ENCODE measurements at regions not wholly inside any gene's neighbourhood (a gene's known extent, or its start where the extent isn't known, plus 50 kb on each side); places are given as distances from the start of the nearest gene placed in this dataset.
"Not testable (repeated sequence)": the region's sequence is repeated elsewhere in the genome, so short reads cannot be mapped to it uniquely, and the experiment has no call there.

DNA sequence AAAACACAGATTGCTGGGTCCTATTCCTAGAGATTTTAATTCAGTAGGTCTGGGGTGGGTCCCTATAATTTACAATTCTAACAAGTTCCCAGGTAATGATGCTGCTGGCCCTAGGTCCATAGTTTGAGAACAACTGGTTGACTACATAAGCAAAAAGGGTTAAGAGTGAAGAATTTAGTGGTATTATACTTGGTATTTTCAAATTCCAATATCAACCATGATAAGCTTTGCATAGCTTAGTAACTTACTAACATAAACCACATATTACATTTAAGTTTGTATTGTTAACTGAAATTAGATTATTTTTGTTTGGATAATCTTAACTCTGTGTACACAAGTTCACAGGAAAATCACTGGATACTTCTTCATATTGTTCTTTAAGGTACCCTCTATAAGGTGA is 862.9 kb upstream of the ACVR2A start:
- Histone ChIP-seq H3K9ac (ENCODE audit: low read length in 3 of 3) (no peak overlapping the region), H3K27me3 (ENCODE audit: control insufficient read depth, insufficient read depth, low read length) (no peaks in the 10 kb centered on the region), H3K4me1 (ENCODE audit: control insufficient read depth in 2 of 3, insufficient read depth in 2 of 3, low read depth in 1 of 3, low read length in 3 of 3) (peaks cover 0 to 4% (median 0%) of the 10 kb centered on the region in 3 donors), H3K4me3 (ENCODE audit: low read length in 3 of 3) (no peak overlapping the region), H3K36me3 (ENCODE audit: control insufficient read depth in 2 of 3, insufficient read depth in 3 of 3, low read length in 3 of 3) (no peaks in the 10 kb centered on the region), H3K27ac (ENCODE audit: low read depth in 2 of 2, low read length in 2 of 2) (no peak overlapping the region), H3K9me3 (ENCODE audit: control insufficient read depth in 2 of 3, insufficient read depth in 1 of 3, low read length in 3 of 3) (no peaks in the 10 kb centered on the region)
- intact Hi-C loops (cut with DNase I) = no loop called here
- DNase-seq (no peak), FAIRE-seq (no peak)
- TF ChIP-seq, protein P1, sequence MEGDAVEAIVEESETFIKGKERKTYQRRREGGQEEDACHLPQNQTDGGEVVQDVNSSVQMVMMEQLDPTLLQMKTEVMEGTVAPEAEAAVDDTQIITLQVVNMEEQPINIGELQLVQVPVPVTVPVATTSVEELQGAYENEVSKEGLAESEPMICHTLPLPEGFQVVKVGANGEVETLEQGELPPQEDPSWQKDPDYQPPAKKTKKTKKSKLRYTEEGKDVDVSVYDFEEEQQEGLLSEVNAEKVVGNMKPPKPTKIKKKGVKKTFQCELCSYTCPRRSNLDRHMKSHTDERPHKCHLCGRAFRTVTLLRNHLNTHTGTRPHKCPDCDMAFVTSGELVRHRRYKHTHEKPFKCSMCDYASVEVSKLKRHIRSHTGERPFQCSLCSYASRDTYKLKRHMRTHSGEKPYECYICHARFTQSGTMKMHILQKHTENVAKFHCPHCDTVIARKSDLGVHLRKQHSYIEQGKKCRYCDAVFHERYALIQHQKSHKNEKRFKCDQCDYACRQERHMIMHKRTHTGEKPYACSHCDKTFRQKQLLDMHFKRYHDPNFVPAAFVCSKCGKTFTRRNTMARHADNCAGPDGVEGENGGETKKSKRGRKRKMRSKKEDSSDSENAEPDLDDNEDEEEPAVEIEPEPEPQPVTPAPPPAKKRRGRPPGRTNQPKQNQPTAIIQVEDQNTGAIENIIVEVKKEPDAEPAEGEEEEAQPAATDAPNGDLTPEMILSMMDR (IDR thresholded peaks at IDR 0.05; ENCODE audit: borderline replicate concordance, extremely low read depth, insufficient read depth) = no peak

DNA sequence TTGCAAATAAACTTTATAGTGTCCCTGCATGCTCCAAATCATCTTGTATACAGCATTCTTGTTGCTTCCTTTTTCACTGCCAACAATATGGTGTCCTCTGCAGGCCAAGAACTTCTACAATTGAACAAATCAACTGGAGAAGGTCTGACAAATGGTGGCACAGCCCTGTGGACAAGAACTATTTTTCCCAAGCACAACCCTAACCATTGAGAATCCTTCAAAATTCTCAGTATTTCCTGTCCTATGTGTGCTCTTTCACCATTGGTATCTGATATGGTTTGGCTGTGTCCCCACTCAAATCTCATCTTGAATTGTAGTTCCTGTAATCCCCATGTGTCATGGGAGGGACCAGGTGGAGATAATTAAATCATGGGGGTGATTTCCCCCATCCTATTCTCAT is 865.1 kb upstream of the ACVR2A start:
- Histone ChIP-seq H3K27ac (ENCODE audit: low read depth in 2 of 2, low read length in 2 of 2) (no peak overlapping the region), H3K36me3 (ENCODE audit: control insufficient read depth in 2 of 3, insufficient read depth in 3 of 3, low read length in 3 of 3) (no peaks in the 10 kb centered on the region), H3K27me3 (ENCODE audit: control insufficient read depth, insufficient read depth, low read length) (no peaks in the 10 kb centered on the region), H3K4me3 (ENCODE audit: low read length in 3 of 3) (no peak overlapping the region), H3K9ac (ENCODE audit: low read length in 3 of 3) (no peak overlapping the region), H3K9me3 (ENCODE audit: control insufficient read depth in 2 of 3, insufficient read depth in 1 of 3, low read length in 3 of 3) (no peaks in the 10 kb centered on the region), H3K4me1 (ENCODE audit: control insufficient read depth in 2 of 3, insufficient read depth in 2 of 3, low read depth in 1 of 3, low read length in 3 of 3) (no peaks in the 10 kb centered on the region)
- FAIRE-seq (no peak), DNase-seq (no peak)
- intact Hi-C loops (cut with DNase I) = no loop called here
- TF ChIP-seq, protein P1 (IDR thresholded peaks at IDR 0.05; ENCODE audit: borderline replicate concordance, extremely low read depth, insufficient read depth) = no peak

DNA sequence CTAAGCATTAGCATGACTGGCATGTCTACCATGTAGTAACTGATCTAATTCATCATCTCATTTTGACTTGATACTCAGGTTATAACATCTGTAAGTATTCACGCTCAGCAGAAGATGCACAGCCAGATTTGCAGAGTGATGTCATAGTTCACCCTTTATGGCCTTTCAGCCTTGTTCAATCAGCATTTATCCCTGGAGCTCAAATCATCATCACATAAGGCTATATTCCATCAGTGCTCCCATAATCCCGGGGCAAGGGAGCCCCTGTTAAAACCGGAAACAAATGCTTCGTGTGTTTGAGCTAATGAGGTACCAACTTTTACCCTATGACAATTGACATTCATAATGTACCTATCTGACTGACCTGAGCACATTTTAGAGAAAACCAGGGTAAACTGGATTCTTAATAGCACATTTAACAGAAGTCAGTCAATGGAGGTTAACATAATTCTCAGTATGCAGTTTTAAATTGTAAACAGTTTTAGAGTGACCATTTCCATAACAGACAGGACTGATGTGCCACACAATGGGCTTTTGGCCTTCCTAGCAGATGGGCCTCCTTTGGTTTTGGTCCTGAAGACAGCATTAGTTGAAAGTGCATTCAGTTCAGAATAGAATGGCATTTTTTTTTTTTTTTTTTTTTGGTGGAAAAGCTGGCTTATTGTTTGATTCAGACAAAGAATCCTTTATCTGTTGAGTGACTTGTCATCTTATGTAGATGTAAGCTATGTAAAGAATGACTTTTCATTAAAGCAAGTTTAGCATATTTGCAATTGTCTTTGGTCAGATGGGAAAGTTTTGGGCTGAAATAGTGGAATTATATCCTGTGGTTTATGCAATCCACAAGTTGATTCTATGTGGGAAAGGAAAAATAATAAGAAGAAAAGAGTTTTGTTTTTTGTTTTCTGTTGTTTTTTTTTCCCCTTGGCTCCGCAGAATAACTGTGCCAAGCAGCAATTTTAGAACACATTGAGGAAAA is 866.0 kb upstream of the ACVR2A start:
- no peak for FAIRE-seq

DNA sequence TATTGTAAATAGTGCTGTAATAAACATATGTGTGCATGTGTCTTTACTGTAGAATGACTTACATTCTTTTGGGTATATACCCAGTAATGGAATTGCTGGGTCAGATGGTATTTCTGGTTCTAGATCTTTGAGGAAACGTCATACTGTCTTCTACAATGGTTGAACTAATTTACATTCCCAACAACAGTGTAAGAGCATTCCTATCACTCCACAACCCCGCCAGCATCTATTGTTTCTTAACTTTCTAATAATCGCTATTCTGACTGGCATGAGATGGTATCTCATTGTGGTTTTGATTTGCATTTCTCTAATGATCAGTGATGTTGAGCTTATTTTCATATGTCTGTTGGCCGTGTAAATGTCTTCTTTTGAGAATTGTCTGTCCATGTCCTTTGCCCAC is 873.8 kb upstream of the ACVR2A start:
- H3K9ac ChIP-seq (ENCODE audit: low read length in 3 of 3); H3K27me3 ChIP-seq (ENCODE audit: control insufficient read depth, insufficient read depth, low read length); FAIRE-seq; H3K36me3 ChIP-seq (ENCODE audit: control insufficient read depth in 2 of 3, insufficient read depth in 3 of 3, low read length in 3 of 3); H3K4me1 ChIP-seq (ENCODE audit: control insufficient read depth in 2 of 3, insufficient read depth in 2 of 3, low read depth in 1 of 3, low read length in 3 of 3); intact Hi-C loops (cut with DNase I); DNase-seq; H3K9me3 ChIP-seq (ENCODE audit: control insufficient read depth in 2 of 3, insufficient read depth in 1 of 3, low read length in 3 of 3); H3K4me3 ChIP-seq (ENCODE audit: low read length in 3 of 3); H3K27ac ChIP-seq (ENCODE audit: low read depth in 2 of 2, low read length in 2 of 2): not testable (repeated sequence)

More for the DNA sequence above, 866.0 kb upstream of the ACVR2A start:
- no peak for DNase-seq
- H3K4me1 ChIP-seq (ENCODE audit: control insufficient read depth in 2 of 3, insufficient read depth in 2 of 3, low read depth in 1 of 3, low read length in 3 of 3) = no peaks in the 10 kb centered on the region
- no peak overlapping the region for H3K27ac ChIP-seq (ENCODE audit: low read depth in 2 of 2, low read length in 2 of 2)
- no peaks in the 10 kb centered on the region for H3K36me3 ChIP-seq (ENCODE audit: control insufficient read depth in 2 of 3, insufficient read depth in 3 of 3, low read length in 3 of 3)
- H3K27me3 ChIP-seq (ENCODE audit: control insufficient read depth, insufficient read depth, low read length) = no peaks in the 10 kb centered on the region
- intact Hi-C loops (cut with DNase I) = no loop called here
- no peak overlapping the region for H3K9ac ChIP-seq (ENCODE audit: low read length in 3 of 3)
- no peak overlapping the region for H3K4me3 ChIP-seq (ENCODE audit: low read length in 3 of 3)
- TF ChIP-seq, protein P1 (IDR thresholded peaks at IDR 0.05; ENCODE audit: borderline replicate concordance, extremely low read depth, insufficient read depth) = no peak
- H3K9me3 ChIP-seq (ENCODE audit: control insufficient read depth in 2 of 3, insufficient read depth in 1 of 3, low read length in 3 of 3) = no peaks in the 10 kb centered on the region

DNA sequence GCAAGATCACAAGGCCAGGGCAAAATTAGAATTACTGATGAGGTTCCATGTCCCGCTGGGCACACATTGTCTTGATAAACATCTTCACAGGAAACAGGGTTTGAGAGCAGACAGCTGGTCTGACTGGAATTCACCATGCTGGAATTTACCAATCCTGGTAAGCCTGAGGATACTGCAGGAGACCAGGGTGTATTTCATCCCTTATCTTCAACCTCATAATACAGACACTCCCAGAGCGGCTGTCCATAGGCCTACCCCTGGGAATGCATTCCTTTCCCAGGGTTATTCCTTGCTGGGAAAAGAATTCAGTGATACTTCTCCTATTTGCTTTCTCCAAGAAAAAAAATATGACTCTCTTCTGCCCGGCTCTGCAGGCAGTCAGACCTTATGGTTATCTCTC is 875.1 kb upstream of the ACVR2A start:
- FAIRE-seq; H3K36me3 ChIP-seq (ENCODE audit: control insufficient read depth in 2 of 3, insufficient read depth in 3 of 3, low read length in 3 of 3); H3K9ac ChIP-seq (ENCODE audit: low read length in 3 of 3); H3K4me3 ChIP-seq (ENCODE audit: low read length in 3 of 3); intact Hi-C loops (cut with DNase I); DNase-seq; H3K27ac ChIP-seq (ENCODE audit: low read depth in 2 of 2, low read length in 2 of 2); H3K4me1 ChIP-seq (ENCODE audit: control insufficient read depth in 2 of 3, insufficient read depth in 2 of 3, low read depth in 1 of 3, low read length in 3 of 3); H3K9me3 ChIP-seq (ENCODE audit: control insufficient read depth in 2 of 3, insufficient read depth in 1 of 3, low read length in 3 of 3); H3K27me3 ChIP-seq (ENCODE audit: control insufficient read depth, insufficient read depth, low read length): not testable (repeated sequence)

Measured in kidney (tissue), 13 donors.